Spinal cord (tissue), 9 donors: ENCODE measurements at regions not wholly inside any gene's neighbourhood (a gene's known extent, or its start where the extent isn't known, plus 50 kb on each side); places are given as distances from the start of the nearest gene placed in this dataset.
A peak's percentile ranks its signal among the peaks of the same experiment; 100 is the strongest.

Experiments
- DNase-seq, 6 donors: peaks; one replicate each; pipeline versions ENCODE4 v3.0.0 to v3.0.0-alpha.2; 2013 to 2015; ENCODE audit warnings: low spot score in 6 of 6, low read depth in 4 of 6
- H3K27ac ChIP-seq: one replicate; pipeline ENCODE4 v1.5.1; 2013; ENCODE audit warnings: low read depth, low read length, control low read depth
- H3K27me3 ChIP-seq: one replicate; pipeline ENCODE4 v1.6.1; 2013; ENCODE audit warnings: low read length; ENCODE audit not compliant: control insufficient read depth, insufficient read depth
- H3K36me3 ChIP-seq: one replicate; pipeline ENCODE4 v1.6.1; 2013; ENCODE audit warnings: low read length; ENCODE audit not compliant: control insufficient read depth, insufficient read depth
- H3K4me1 ChIP-seq: one replicate; pipeline ENCODE4 v1.6.1; 2013; ENCODE audit warnings: low read length; ENCODE audit not compliant: control insufficient read depth, insufficient read depth
- H3K4me3 ChIP-seq: one replicate; pipeline ENCODE4 v1.5.1; 2013; ENCODE audit warnings: low read depth, low read length, control low read depth
- H3K9me3 ChIP-seq: one replicate; pipeline ENCODE4 v1.6.1; 2013; ENCODE audit warnings: low read length; ENCODE audit not compliant: control insufficient read depth, insufficient read depth
- WGBS: methylation state at CpG from one replicate; pipeline ENCODE4 v1.1.5; 2013; ENCODE audit warnings: missing lambda C conversion rate; ENCODE audit not compliant: insufficient coverage; 5-methylcytosine and 5-hydroxymethylcytosine counted together
- donor health status: healthy.

- WGBS = 93% methylated on average over 2 of the region's 5 CpGs
- Histone ChIP-seq H3K4me1 (no peaks in the 10 kb centered on the region), H3K9me3 (no peaks in the 10 kb centered on the region), H3K4me3 (no peak overlapping the region), H3K36me3 (no peaks in the 10 kb centered on the region), H3K27me3 (no peaks in the 10 kb centered on the region), H3K27ac (no peak overlapping the region)
- no peak for DNase-seq
Observed at GRCh38 chr14:85798856-85799255, 268.9 kb downstream of the FLRT2 start.

- Histone ChIP-seq H3K36me3 (no peaks in the 10 kb centered on the region), H3K4me1 (no peaks in the 10 kb centered on the region), H3K4me3 (no peak overlapping the region), H3K27ac (no peak overlapping the region), H3K9me3 (no peaks in the 10 kb centered on the region), H3K27me3 (no peaks in the 10 kb centered on the region)
- no CpG with 5 or more reads among the region's 1 CpG for WGBS
- DNase-seq = no peak
Observed at GRCh38 chr14:85793533-85793932, 263.6 kb downstream of the FLRT2 start.

GRCh38 chr14:85789506-85789905 is 259.6 kb downstream of the FLRT2 start:
- DNase-seq = no peak
- H3K36me3 ChIP-seq = no peaks in the 10 kb centered on the region
- H3K4me3 ChIP-seq = no peak overlapping the region
- no peaks in the 10 kb centered on the region for H3K9me3 ChIP-seq
- no peaks in the 10 kb centered on the region for H3K4me1 ChIP-seq
- H3K27ac ChIP-seq = no peak overlapping the region
- H3K27me3 ChIP-seq = no peaks in the 10 kb centered on the region
- 40% methylated on average over 1 of the region's 2 CpGs for WGBS

GRCh38 chr14:85788470-85789233 is 258.7 kb downstream of the FLRT2 start:
- no peaks in the 10 kb centered on the region for H3K4me1 ChIP-seq
- no peaks in the 10 kb centered on the region for H3K9me3 ChIP-seq
- H3K4me3 ChIP-seq = no peak overlapping the region
- WGBS = no CpG with 5 or more reads among the region's 2 CpGs
- no peak for DNase-seq
- H3K36me3 ChIP-seq = no peaks in the 10 kb centered on the region
- H3K27me3 ChIP-seq = no peaks in the 10 kb centered on the region
- H3K27ac ChIP-seq = no peak overlapping the region

GRCh38 chr14:85766295-85766694 is 236.4 kb downstream of the FLRT2 start:
- no peak for DNase-seq
- Histone ChIP-seq H3K27ac (no peak overlapping the region), H3K4me3 (no peak overlapping the region), H3K9me3 (no peaks in the 10 kb centered on the region), H3K36me3 (no peaks in the 10 kb centered on the region), H3K4me1 (no peaks in the 10 kb centered on the region), H3K27me3 (peaks cover 11% of the 10 kb centered on the region)
- 100% methylated on average over 3 of the region's 3 CpGs for WGBS

GRCh38 chr14:85764822-85765221 is 234.9 kb downstream of the FLRT2 start:
- WGBS = 96% methylated on average over 5 of the region's 6 CpGs
- H3K27me3 ChIP-seq = peaks cover 11% of the 10 kb centered on the region
- no peaks in the 10 kb centered on the region for H3K4me1 ChIP-seq
- H3K9me3 ChIP-seq = no peaks in the 10 kb centered on the region
- peak in 1 of 6 donors; percentile 34 for DNase-seq
- no peaks in the 10 kb centered on the region for H3K36me3 ChIP-seq
- H3K27ac ChIP-seq = no peak overlapping the region
- no peak overlapping the region for H3K4me3 ChIP-seq

- Histone ChIP-seq H3K4me3 (no peak overlapping the region), H3K27ac (no peak overlapping the region), H3K9me3 (no peaks in the 10 kb centered on the region), H3K4me1 (no peaks in the 10 kb centered on the region), H3K27me3 (peaks cover 13% of the 10 kb centered on the region), H3K36me3 (no peaks in the 10 kb centered on the region)
- WGBS = 60% methylated on average over 1 of the region's 4 CpGs
- DNase-seq = peak; percentile 40 to 93 (median 48)
Observed at GRCh38 chr14:85762526-85762925, 232.6 kb downstream of the FLRT2 start.

- no peak for DNase-seq
- H3K27ac ChIP-seq = no peak overlapping the region
- H3K9me3 ChIP-seq = no peaks in the 10 kb centered on the region
- H3K4me1 ChIP-seq = no peaks in the 10 kb centered on the region
- peaks cover 4% of the 10 kb centered on the region for H3K27me3 ChIP-seq
- no peaks in the 10 kb centered on the region for H3K36me3 ChIP-seq
- H3K4me3 ChIP-seq = no peak overlapping the region
- WGBS = no CpG with 5 or more reads among the region's 2 CpGs
Observed at GRCh38 chr14:85752175-85752574, 222.2 kb downstream of the FLRT2 start.

- no peaks in the 10 kb centered on the region for H3K4me1 ChIP-seq
- H3K27ac ChIP-seq = no peak overlapping the region
- H3K9me3 ChIP-seq = no peaks in the 10 kb centered on the region
- H3K27me3 ChIP-seq = peaks cover 5% of the 10 kb centered on the region
- WGBS = 96% methylated on average over 3 of the region's 4 CpGs
- no peak for DNase-seq
- H3K36me3 ChIP-seq = no peaks in the 10 kb centered on the region
- H3K4me3 ChIP-seq = no peak overlapping the region
Observed at GRCh38 chr14:85744573-85744972, 214.6 kb downstream of the FLRT2 start.

GRCh38 chr14:85732031-85732430 is 202.1 kb downstream of the FLRT2 start:
- Histone ChIP-seq H3K36me3 (no peaks in the 10 kb centered on the region), H3K4me1 (no peaks in the 10 kb centered on the region), H3K27me3 (no peaks in the 10 kb centered on the region), H3K4me3 (no peak overlapping the region), H3K9me3 (no peaks in the 10 kb centered on the region), H3K27ac (no peak overlapping the region)
- WGBS = 71% methylated on average over 1 of the region's 1 CpG
- no peak for DNase-seq
